Naive thymus-derived CD4-positive, alpha-beta T cell (primary cell): ENCODE measurements at regions not wholly inside any gene's neighbourhood (a gene's known extent, or its start where the extent isn't known, plus 50 kb on each side); places are given as distances from the start of the nearest gene placed in this dataset.

Experiments used
- ATAC-seq: fragments of 150-1000 bp; cut with Tn5 transposase; 2 replicates; pipeline ENCODE4 v1.10.0; 2021; ENCODE audit warnings: mild to moderate bottlenecking, moderate library complexity
- CTCF ChIA-PET: fragments of 350-600 bp; sonication (Branson Sonifier 250); formaldehyde crosslinking; loops from one replicate; lab custom pipeline; 2021; ENCODE audit warnings: antibody characterized with exemption; lab: Charles Lee
- POLR2A ChIA-PET: fragments of 350-600 bp; sonication (Branson Sonifier 250); formaldehyde crosslinking; loops from one replicate; lab custom pipeline; 2021; ENCODE audit warnings: antibody characterized with exemption, inconsistent platforms; lab: Charles Lee
- DNase-seq, 9 donors: peaks; one replicate each; pipeline versions ENCODE4 v3.0.0 to v3.0.0-alpha.2; 2020 to 2022; ENCODE audit warnings: mixed read lengths in 1 of 9
- H3K27ac ChIP-seq: one replicate; pipeline ENCODE4 v1.7.0; 2013; ENCODE audit warnings: mild to moderate bottlenecking, low read depth, low read length, moderate library complexity
- H3K27me3 ChIP-seq, 2 donors: one replicate each; pipeline ENCODE4 v1.7.0; 2013; ENCODE audit warnings: low read length in 2 of 2, mild to moderate bottlenecking in 2 of 2, moderate library complexity in 2 of 2; ENCODE audit not compliant: control insufficient read depth in 2 of 2, insufficient read depth in 2 of 2
- H3K36me3 ChIP-seq, 3 experiments: 1 replicate in 2 of 3; 2 replicates in 1 of 3; pipeline ENCODE4 v1.7.0; 2013; ENCODE audit warnings: low read length in 3 of 3, mild to moderate bottlenecking in 3 of 3, moderate library complexity in 1 of 3; ENCODE audit not compliant: insufficient read depth in 3 of 3, control insufficient read depth in 2 of 3
- H3K4me1 ChIP-seq, 2 donors: one replicate each; pipeline ENCODE4 v1.7.0; 2013; ENCODE audit warnings: low read length in 2 of 2, mild to moderate bottlenecking in 2 of 2, moderate library complexity in 1 of 2; ENCODE audit not compliant: control insufficient read depth in 2 of 2, insufficient read depth in 2 of 2
- H3K4me3 ChIP-seq: 2 replicates; pipeline ENCODE4 v1.7.0; 2013; ENCODE audit warnings: mild to moderate bottlenecking, low read length
- H3K9me3 ChIP-seq, 3 experiments: 1 replicate in 2 of 3; 2 replicates in 1 of 3; pipeline ENCODE4 v1.7.0; 2013; ENCODE audit warnings: low read length in 3 of 3; ENCODE audit not compliant: control insufficient read depth in 2 of 3
- H3K27ac Mint-ChIP-seq, 9 donors: one replicate each; pipeline ENCODE4 v1.8.0; 2020 to 2022; ENCODE audit warnings: mixed read lengths in 9 of 9, mild to moderate bottlenecking in 8 of 9, moderate library complexity in 5 of 9, inconsistent platforms in 2 of 9
- H3K27me3 Mint-ChIP-seq, 5 donors: one replicate each; pipeline ENCODE4 v1.8.0; 2021 to 2022; ENCODE audit warnings: mixed read lengths in 5 of 5, mild to moderate bottlenecking in 1 of 5
- H3K36me3 Mint-ChIP-seq, 5 donors: one replicate each; pipeline ENCODE4 v1.8.0; 2020 to 2022; ENCODE audit warnings: mixed read lengths in 5 of 5, mild to moderate bottlenecking in 3 of 5, inconsistent platforms in 1 of 5
- H3K4me1 Mint-ChIP-seq, 7 donors: one replicate each; pipeline ENCODE4 v1.8.0; 2020 to 2022; ENCODE audit warnings: mixed read lengths in 7 of 7, mild to moderate bottlenecking in 3 of 7, inconsistent platforms in 1 of 7
- H3K4me3 Mint-ChIP-seq, 10 donors: one replicate each; pipeline ENCODE4 v1.8.0; 2020 to 2022; ENCODE audit warnings: mild to moderate bottlenecking in 10 of 10, mixed read lengths in 10 of 10, moderate library complexity in 6 of 10, inconsistent platforms in 2 of 10
- H3K9me3 Mint-ChIP-seq, 11 donors: one replicate each; pipeline ENCODE4 v1.8.0; 2020 to 2022; ENCODE audit warnings: mixed read lengths in 11 of 11, mild to moderate bottlenecking in 4 of 11, inconsistent platforms in 1 of 11, moderate library complexity in 1 of 11
- intact Hi-C, 2 donors: fragments of 100-400 bp; cut with micrococcal nuclease; formaldehyde crosslinking; loops; one replicate each; pipeline ENCODE4 v1.15.1; 2023

DNA sequence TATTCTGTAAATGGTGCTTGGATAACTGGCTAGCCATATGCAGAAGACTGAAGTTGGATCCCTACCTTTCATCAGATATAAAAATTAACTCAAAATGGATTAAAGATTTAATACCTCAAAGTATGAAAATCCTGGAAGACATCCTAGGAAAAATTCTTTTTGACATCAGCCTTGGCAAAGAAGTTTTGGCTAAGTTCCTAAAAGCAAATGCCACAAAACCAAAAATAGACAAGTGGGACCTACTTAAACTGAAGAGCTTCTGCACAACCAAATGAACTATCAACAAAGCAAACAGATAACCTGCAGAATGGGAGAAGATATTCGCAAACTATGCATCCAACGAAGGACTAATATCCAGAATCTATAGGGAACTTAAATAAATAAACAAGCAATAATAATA is 60.3 kb upstream of the RIPPLY2 start:
- Mint-ChIP-seq H3K9me3 (peaks cover 0 to 5% (median 0%) of the 10 kb centered on the region in 11 donors), H3K36me3 (no peaks in the 10 kb centered on the region), H3K27me3 (peaks cover 0 to 3% (median 0%) of the 10 kb centered on the region in 5 donors), H3K4me3 (no peak overlapping the region), H3K4me1 (no peaks in the 10 kb centered on the region), H3K27ac (no peak overlapping the region)
- ChIA-PET CTCF (no interaction called here), POLR2A (no interaction called here)
- Histone ChIP-seq H3K27ac (no peak overlapping the region), H3K9me3 (no peaks in the 10 kb centered on the region), H3K4me1 (no peaks in the 10 kb centered on the region), H3K27me3 (no peaks in the 10 kb centered on the region), H3K36me3 (no peaks in the 10 kb centered on the region), H3K4me3 (no peak overlapping the region)
- intact Hi-C loops: no loop called here
- ATAC-seq (no peak), DNase-seq (no peak)

GRCh38 chr6:83781506-83781905 is 71.7 kb upstream of the RIPPLY2 start:
- H3K4me1 ChIP-seq: no peaks in the 10 kb centered on the region
- no peak overlapping the region for H3K27ac ChIP-seq
- H3K36me3 ChIP-seq: no peaks in the 10 kb centered on the region
- H3K27me3 ChIP-seq: no peaks in the 10 kb centered on the region
- no peak overlapping the region for H3K4me3 ChIP-seq
- Mint-ChIP-seq H3K27ac (no peak overlapping the region), H3K4me3 (no peak overlapping the region), H3K9me3 (peaks cover 0 to 8% (median 1%) of the 10 kb centered on the region in 11 donors), H3K27me3 (peaks cover 0 to 11% (median 0%) of the 10 kb centered on the region in 5 donors), H3K4me1 (peaks cover 0 to 2% (median 0%) of the 10 kb centered on the region in 7 donors), H3K36me3 (no peaks in the 10 kb centered on the region)
- CTCF ChIA-PET: no interaction called here
- intact Hi-C loops: no loop called here
- no peaks in the 10 kb centered on the region for H3K9me3 ChIP-seq
- DNase-seq (no peak), ATAC-seq (no peak)
- POLR2A ChIA-PET: no interaction called here

- CTCF ChIA-PET: no interaction called here
- no peak for ATAC-seq
- Mint-ChIP-seq H3K36me3 (no peaks in the 10 kb centered on the region), H3K4me3 (no peak overlapping the region), H3K27ac (no peak overlapping the region), H3K9me3 (peaks cover 0 to 19% (median 6%) of the 10 kb centered on the region in 11 donors), H3K4me1 (no peaks in the 10 kb centered on the region), H3K27me3 (peaks cover 0 to 3% (median 0%) of the 10 kb centered on the region in 5 donors)
- H3K27me3 ChIP-seq: no peaks in the 10 kb centered on the region
- intact Hi-C loops: no loop called here
- no peak for DNase-seq
- no peaks in the 10 kb centered on the region for H3K9me3 ChIP-seq
- H3K4me1 ChIP-seq: no peaks in the 10 kb centered on the region
- POLR2A ChIA-PET: no interaction called here
- H3K36me3 ChIP-seq: no peaks in the 10 kb centered on the region
- H3K4me3 ChIP-seq: no peak overlapping the region
- no peak overlapping the region for H3K27ac ChIP-seq
Measured at GRCh38 chr6:83770910-83771309, 62.0 kb upstream of the SNAP91 start.

- Mint-ChIP-seq H3K36me3 (no peaks in the 10 kb centered on the region), H3K27ac (no peak overlapping the region), H3K4me1 (no peaks in the 10 kb centered on the region), H3K27me3 (peaks cover 0 to 3% (median 0%) of the 10 kb centered on the region in 5 donors), H3K9me3 (peaks cover 0 to 17% (median 6%) of the 10 kb centered on the region in 11 donors), H3K4me3 (no peak overlapping the region)
- intact Hi-C loops: no loop called here
- ATAC-seq (no peak), DNase-seq (no peak)
- Histone ChIP-seq H3K4me1 (no peaks in the 10 kb centered on the region), H3K36me3 (no peaks in the 10 kb centered on the region), H3K9me3 (no peaks in the 10 kb centered on the region), H3K4me3 (no peak overlapping the region), H3K27me3 (no peaks in the 10 kb centered on the region), H3K27ac (no peak overlapping the region)
- POLR2A ChIA-PET: no interaction called here
- CTCF ChIA-PET: interaction anchor here (0.6 kb wide), 1 partner anchor 392 kb away, joined by 3 read pairs; no protein-coding TSS in a partner anchor
Measured at GRCh38 chr6:83769413-83769812, 60.5 kb upstream of the SNAP91 start.

- Histone ChIP-seq H3K27ac (no peak overlapping the region), H3K36me3 (no peaks in the 10 kb centered on the region), H3K4me1 (no peaks in the 10 kb centered on the region), H3K27me3 (no peaks in the 10 kb centered on the region), H3K9me3 (no peaks in the 10 kb centered on the region), H3K4me3 (no peak overlapping the region)
- H3K4me1 Mint-ChIP-seq: no peaks in the 10 kb centered on the region
- ATAC-seq: no peak
- H3K27me3 Mint-ChIP-seq: peaks cover 0 to 3% (median 0%) of the 10 kb centered on the region in 5 donors
- intact Hi-C loops: no loop called here
- CTCF ChIA-PET: no interaction called here
- peaks cover 0 to 7% (median 2%) of the 10 kb centered on the region in 11 donors for H3K9me3 Mint-ChIP-seq
- H3K36me3 Mint-ChIP-seq: no peaks in the 10 kb centered on the region
- H3K4me3 Mint-ChIP-seq: no peak overlapping the region
- no peak overlapping the region for H3K27ac Mint-ChIP-seq
- DNase-seq: no peak
- POLR2A ChIA-PET: no interaction called here
Measured at GRCh38 chr6:83767033-83767432, 58.1 kb upstream of the SNAP91 start.
